Right lobe of liver (tissue), 4 donors: ENCODE measurements at regions not wholly inside any gene's neighbourhood (a gene's known extent, or its start where the extent isn't known, plus 50 kb on each side); places are given as distances from the start of the nearest gene placed in this dataset.
"Not testable (repeated sequence)": the region's sequence is repeated elsewhere in the genome, so short reads cannot be mapped to it uniquely, and the experiment has no call there.

ENCODE experiments used
- CTCF ChIP-seq, 4 donors: fragments of 200-600 bp in 3 of 4; fragments of 450-650 bp in 1 of 4; IDR thresholded peaks; one replicate each; pipeline versions ENCODE4 v1.5.1 to v1.8.0; 2016 to 2022; ENCODE audit warnings: antibody characterized with exemption in 4 of 4, mild to moderate bottlenecking in 2 of 4
- POLR2A ChIP-seq: fragments of 450-650 bp; IDR thresholded peaks from one replicate; pipeline ENCODE4 v1.6.1; 2017; ENCODE audit warnings: antibody characterized with exemption, mild to moderate bottlenecking
- donor health status: DM: no; HTN: no; CAD: no.
- donor health status: DM: no; HTN: no; CAD: no.
- donor health status: DM: no; HTN: yes; CAD: no.

- not testable (repeated sequence) for TF ChIP-seq CTCF (IDR thresholded peaks at IDR 0.05); POLR2A
These were observed 180.6 kb upstream of the HAAO start for GRCh38 chr2:42972933-42973516.
